ENCODE measurements at regions not wholly inside any gene's neighbourhood (a gene's known extent, or its start where the extent isn't known, plus 50 kb on each side); places are given as distances from the start of the nearest gene placed in this dataset.

- no peak for TF ChIP-seq POLR2A (IDR thresholded peaks at IDR 0.05; ENCODE audit: low read depth, low read length)
- no peak for TF ChIP-seq TAF1 (IDR thresholded peaks at IDR 0.05; ENCODE audit: borderline replicate concordance, low read depth, low read length)
Measured at GRCh38 chr11:79857377-79858214, 416.8 kb upstream of the TENM4 start.

All from GM12892 (cell line).